Endothelial cell of umbilical vein (primary cell): ENCODE measurements at regions not wholly inside any gene's neighbourhood (a gene's known extent, or its start where the extent isn't known, plus 50 kb on each side); places are given as distances from the start of the nearest gene placed in this dataset.

Source experiments
- EZH2 ChIP-seq: IDR thresholded peaks from 2 replicates; pipeline ENCODE4 v1.6.1; 2012; ENCODE audit warnings: borderline replicate concordance, low read depth, mild to moderate bottlenecking, moderate library complexity, low read length, inconsistent platforms; ENCODE audit not compliant: severe bottlenecking
- FOS ChIP-seq: IDR thresholded peaks from 2 replicates; pipeline ENCODE4 v1.6.1; 2011; ENCODE audit warnings: mild to moderate bottlenecking, low read length, moderate library complexity, borderline replicate concordance; ENCODE audit not compliant: insufficient read depth
- GATA2 ChIP-seq: IDR thresholded peaks from 2 replicates; pipeline ENCODE4 v1.7.0; 2011; ENCODE audit warnings: low read depth, mild to moderate bottlenecking, moderate library complexity, mixed read lengths, low read length; ENCODE audit not compliant: insufficient read length, insufficient read depth
- JUN ChIP-seq: IDR thresholded peaks from 2 replicates; pipeline ENCODE4 v1.6.1; 2011; ENCODE audit warnings: borderline replicate concordance, low read depth; ENCODE audit not compliant: insufficient read length, insufficient read depth
- POLR2A ChIP-seq: IDR thresholded peaks from 2 replicates; pipeline ENCODE4 v1.6.1; 2012; ENCODE audit warnings: low read depth, mild to moderate bottlenecking, control low read depth, low read length
- POLR2AphosphoS5 ChIP-seq: IDR thresholded peaks from 2 replicates; pipeline ENCODE4 v1.6.1; 2012; ENCODE audit warnings: low read depth, mild to moderate bottlenecking, control low read depth, low read length, moderate library complexity; ENCODE audit not compliant: insufficient read depth
- TF ChIP-seq, protein P1 (sequence below), 2 donors: IDR thresholded peaks; 1 replicate in 1 of 2; 2 replicates in 1 of 2; pipeline ENCODE4 v1.5.1; 2011; ENCODE audit warnings: low read length in 2 of 2, mild to moderate bottlenecking in 2 of 2, moderate library complexity in 2 of 2, control low read depth in 1 of 2, inconsistent platforms in 1 of 2, low read depth in 1 of 2; ENCODE audit not compliant: insufficient read depth in 1 of 2; ENCODE audit errors: extremely low read depth in 1 of 2
- TF ChIP-seq, protein P2 (sequence below): IDR thresholded peaks from 2 replicates; pipeline ENCODE4 v1.6.1; 2011; ENCODE audit not compliant: insufficient read depth, insufficient read length

DNA sequence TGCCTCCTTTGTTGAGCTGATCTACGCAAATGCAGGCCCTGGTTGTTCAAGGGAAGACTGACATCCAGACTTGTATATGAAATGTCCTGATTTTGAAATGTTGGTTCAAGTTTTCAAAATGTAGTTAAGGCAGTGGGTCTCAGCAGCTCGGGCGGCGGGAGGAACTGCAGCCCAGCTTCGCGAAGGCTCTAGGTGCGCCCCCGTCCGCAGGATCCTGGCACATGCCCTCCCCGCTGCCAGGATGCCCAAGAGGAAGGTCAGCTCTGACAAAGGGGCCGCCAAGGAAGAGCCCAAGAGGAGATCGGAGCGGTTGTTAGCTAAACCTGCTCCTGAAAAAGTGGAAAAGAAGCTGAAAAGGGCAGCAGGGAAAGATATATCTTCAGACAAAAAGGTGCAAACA, 1310.1 kb downstream of the ADGRL3 start:
- TF ChIP-seq, protein P1, sequence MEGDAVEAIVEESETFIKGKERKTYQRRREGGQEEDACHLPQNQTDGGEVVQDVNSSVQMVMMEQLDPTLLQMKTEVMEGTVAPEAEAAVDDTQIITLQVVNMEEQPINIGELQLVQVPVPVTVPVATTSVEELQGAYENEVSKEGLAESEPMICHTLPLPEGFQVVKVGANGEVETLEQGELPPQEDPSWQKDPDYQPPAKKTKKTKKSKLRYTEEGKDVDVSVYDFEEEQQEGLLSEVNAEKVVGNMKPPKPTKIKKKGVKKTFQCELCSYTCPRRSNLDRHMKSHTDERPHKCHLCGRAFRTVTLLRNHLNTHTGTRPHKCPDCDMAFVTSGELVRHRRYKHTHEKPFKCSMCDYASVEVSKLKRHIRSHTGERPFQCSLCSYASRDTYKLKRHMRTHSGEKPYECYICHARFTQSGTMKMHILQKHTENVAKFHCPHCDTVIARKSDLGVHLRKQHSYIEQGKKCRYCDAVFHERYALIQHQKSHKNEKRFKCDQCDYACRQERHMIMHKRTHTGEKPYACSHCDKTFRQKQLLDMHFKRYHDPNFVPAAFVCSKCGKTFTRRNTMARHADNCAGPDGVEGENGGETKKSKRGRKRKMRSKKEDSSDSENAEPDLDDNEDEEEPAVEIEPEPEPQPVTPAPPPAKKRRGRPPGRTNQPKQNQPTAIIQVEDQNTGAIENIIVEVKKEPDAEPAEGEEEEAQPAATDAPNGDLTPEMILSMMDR (IDR thresholded peaks at IDR 0.05; ENCODE audit: extremely low read depth in 1 of 2, insufficient read depth in 1 of 2, low read depth in 1 of 2, low read length in 2 of 2): no peak
- TF ChIP-seq EZH2 (no peak), POLR2A (no peak), FOS (no peak), JUN (no peak), POLR2AphosphoS5 (no peak), GATA2 (no peak)
- TF ChIP-seq, protein P2, sequence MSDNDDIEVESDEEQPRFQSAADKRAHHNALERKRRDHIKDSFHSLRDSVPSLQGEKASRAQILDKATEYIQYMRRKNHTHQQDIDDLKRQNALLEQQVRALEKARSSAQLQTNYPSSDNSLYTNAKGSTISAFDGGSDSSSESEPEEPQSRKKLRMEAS: no peak
